Stomach (tissue), 4 donors: ENCODE measurements at regions not wholly inside any gene's neighbourhood (a gene's known extent, or its start where the extent isn't known, plus 50 kb on each side); places are given as distances from the start of the nearest gene placed in this dataset.

Source experiments
- CTCF ChIP-seq, 7 experiments: fragments of 450-650 bp in 4 of 7; fragments of 200-600 bp in 3 of 7; sonication (generic) in 3 of 7; IDR thresholded peaks; one replicate each; pipeline ENCODE4 v1.5.1; 2016 to 2019; ENCODE audit warnings: antibody characterized with exemption in 7 of 7, control low read depth in 2 of 7, mild to moderate bottlenecking in 1 of 7
- POLR2A ChIP-seq, 4 donors: fragments of 450-650 bp; IDR thresholded peaks; one replicate each; pipeline ENCODE4 v1.6.1; 2016; ENCODE audit warnings: antibody characterized with exemption in 4 of 4, control low read depth in 2 of 4, mild to moderate bottlenecking in 1 of 4, moderate library complexity in 1 of 4
- POLR2AphosphoS5 ChIP-seq, 3 donors: sonication (generic); formaldehyde crosslinking; IDR thresholded peaks; one replicate each; pipeline ENCODE4 v1.6.1; 2016; ENCODE audit warnings: antibody characterized with exemption in 3 of 3

GRCh38 chr6:21666853-21667681, 73.5 kb downstream of the SOX4 start:
- TF ChIP-seq CTCF (IDR thresholded peaks at IDR 0.05) (no peak), POLR2AphosphoS5 (IDR thresholded peaks at IDR 0.05) (no peak), POLR2A (IDR thresholded peaks at IDR 0.05) (no peak)
